ENCODE measurements at regions not wholly inside any gene's neighbourhood (a gene's known extent, or its start where the extent isn't known, plus 50 kb on each side); places are given as distances from the start of the nearest gene placed in this dataset.
"Not testable (repeated sequence)": the region's sequence is repeated elsewhere in the genome, so short reads cannot be mapped to it uniquely, and the experiment has no call there.

GRCh38 chr11:69904974-69905535 is 85.8 kb upstream of the FGF3 start:
- no peak for DNase-seq (ENCODE audit: low read depth in 2 of 2)

DNA sequence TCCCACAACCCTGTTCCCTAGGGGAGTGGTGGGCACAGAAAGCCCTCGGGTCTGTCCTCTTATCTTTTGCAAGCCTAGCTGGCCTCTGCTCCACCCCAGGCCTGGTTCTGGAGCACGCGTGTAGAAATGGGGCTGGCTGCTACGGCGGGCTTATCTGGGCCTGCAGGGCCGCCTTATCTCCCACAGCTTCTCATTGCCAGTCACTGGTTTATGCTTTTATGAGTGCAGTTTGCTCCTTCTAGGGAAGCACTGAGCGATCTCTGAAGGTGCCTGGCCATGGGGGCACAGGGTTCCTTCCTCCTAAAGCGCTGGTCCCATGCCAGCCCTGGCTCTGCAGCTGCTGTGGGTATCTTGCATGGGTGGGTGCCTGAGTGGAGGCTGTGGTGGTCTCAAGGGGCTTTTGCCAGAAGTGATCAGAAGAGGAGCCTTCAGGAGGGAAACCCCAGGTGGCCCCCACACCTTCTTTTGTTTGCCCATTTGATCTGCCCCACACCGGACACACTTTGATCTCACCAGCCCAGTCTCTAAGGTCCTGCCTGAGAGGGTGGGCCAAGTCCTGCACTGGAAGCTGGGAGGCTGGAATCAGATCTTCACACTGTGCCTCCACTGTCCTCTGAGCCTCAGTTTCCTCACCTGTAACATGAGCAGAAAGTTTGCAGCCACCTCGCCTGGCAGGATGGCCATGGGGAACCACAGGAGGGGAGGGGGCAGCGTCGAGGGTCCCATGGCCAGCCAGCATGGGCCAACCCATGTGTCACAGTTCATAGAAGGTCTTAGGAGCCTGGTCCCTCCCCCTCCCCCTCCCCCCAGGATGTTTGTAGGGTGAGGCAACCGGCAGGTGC is 86.6 kb upstream of the FGF3 start:
- no peak for DNase-seq (ENCODE audit: low read depth in 2 of 2)

GRCh38 chr11:69906453-69906907 is 87.3 kb upstream of the FGF3 start:
- no peak for DNase-seq (ENCODE audit: low read depth in 2 of 2)

DNA sequence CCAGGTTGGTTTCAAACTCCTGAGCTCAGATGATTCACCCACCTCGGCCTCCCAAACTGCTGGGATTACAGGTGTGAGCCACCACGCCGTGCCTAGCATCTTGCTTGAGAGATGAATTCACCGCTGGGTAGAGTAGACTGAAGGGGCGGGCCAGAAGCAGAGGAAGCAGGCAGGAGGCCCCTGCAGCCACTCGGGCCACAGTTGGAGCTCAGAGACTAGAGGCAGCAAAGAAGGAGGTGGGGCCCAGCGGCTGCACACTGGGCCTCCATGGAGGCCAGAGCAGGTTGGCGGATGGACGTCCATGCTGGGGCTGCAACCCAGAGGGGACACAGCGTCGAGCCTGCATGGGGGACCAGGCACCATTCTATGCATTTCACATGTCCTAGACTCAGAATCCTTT is 88.4 kb upstream of the FGF3 start:
- DNase-seq (ENCODE audit: low read depth in 2 of 2) = no peak

- DNase-seq (ENCODE audit: low read depth in 2 of 2) = no peak
Observed at GRCh38 chr11:69908511-69909220, 89.5 kb upstream of the FGF3 start.

GRCh38 chr11:69909561-69910518 is 90.6 kb upstream of the FGF3 start:
- DNase-seq (ENCODE audit: low read depth in 2 of 2) = peak in 1 of 2 donors; percentile 10

DNA sequence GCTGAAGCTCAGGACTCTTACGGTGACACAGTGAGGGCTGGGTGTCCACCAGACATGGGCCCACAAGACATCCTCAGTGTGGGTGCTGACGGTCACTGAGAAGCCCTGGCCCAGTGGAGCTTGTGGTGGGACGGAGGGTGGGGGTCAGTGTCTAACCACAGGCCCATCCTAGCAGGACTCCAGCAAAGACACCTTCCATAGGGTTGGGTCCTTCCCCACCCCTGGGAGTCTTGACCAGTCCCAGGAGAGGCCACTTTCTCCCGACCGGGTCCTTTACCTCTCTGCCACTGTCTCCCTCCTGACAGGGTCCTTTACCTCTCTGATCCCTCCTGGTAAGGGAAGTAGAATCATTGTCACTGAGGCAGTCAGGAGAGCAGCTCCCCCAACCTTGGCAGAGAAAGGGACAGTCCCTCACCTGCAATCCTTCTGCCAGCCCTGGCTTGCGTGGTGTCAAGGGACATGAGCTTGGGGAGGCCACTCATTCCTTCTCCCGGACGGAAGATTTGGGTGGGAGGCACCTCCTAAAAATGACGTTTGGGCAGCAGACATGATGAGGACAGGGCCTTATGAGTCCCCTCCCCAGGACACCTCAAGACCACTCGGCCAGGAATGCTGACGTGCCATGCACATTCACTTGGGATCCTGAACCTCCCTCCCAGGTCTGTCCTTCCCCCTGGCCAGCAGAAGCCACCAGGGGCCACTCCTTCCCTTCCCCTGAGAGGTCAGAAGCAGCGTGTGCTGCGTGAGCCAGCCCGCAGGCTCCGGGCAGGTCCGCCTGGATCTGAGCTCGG is 91.5 kb upstream of the FGF3 start:
- no peak for DNase-seq (ENCODE audit: low read depth in 2 of 2)

DNA sequence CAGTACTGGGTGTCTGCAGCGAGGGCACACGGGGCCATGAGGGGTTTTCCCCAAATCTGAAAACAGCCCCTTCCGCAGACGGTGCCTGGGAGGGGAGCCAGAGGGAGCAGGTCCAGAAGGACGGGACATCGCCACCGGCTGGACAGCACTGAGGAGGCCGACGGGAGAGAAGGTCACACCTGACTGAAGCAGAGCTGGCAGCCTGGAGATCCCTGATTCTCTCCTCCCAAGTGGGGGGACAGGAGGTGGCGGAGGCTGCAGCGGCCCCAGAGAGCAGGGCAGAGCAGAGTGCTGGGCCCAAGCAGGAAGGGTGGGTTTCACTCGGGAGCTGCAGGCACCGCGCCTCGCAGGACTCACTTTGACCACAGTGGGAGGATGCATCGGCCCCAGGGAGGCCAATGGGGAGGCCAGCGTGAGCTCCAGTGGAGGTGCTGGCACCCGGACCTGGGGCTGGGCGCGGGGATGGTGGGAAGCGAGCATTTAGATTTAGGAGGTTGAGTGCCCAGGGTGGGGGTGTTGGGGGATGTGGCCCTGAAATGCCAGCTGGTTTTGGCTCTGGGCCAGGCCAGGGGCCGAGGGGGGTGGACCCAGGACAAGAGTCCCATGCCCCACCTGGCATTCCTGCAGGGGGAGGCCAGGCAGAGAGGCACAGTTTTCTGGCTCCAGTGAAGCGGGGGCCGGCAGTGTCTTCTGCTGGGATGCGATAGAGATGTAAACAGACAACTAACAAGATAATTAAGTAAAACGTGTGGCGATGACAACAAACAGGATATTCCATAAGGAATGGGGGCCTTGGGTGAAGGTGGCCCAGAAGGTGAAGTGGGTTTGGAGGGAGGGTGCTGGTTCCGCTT is 92.3 kb upstream of the FGF3 start:
- DNase-seq (ENCODE audit: low read depth in 2 of 2) = no peak

GRCh38 chr11:69912161-69912910 is 93.1 kb upstream of the FGF3 start:
- DNase-seq (ENCODE audit: low read depth in 2 of 2) = no peak

GRCh38 chr11:69912911-69913451 is 93.8 kb upstream of the FGF3 start:
- no peak for DNase-seq (ENCODE audit: low read depth in 2 of 2)

DNA sequence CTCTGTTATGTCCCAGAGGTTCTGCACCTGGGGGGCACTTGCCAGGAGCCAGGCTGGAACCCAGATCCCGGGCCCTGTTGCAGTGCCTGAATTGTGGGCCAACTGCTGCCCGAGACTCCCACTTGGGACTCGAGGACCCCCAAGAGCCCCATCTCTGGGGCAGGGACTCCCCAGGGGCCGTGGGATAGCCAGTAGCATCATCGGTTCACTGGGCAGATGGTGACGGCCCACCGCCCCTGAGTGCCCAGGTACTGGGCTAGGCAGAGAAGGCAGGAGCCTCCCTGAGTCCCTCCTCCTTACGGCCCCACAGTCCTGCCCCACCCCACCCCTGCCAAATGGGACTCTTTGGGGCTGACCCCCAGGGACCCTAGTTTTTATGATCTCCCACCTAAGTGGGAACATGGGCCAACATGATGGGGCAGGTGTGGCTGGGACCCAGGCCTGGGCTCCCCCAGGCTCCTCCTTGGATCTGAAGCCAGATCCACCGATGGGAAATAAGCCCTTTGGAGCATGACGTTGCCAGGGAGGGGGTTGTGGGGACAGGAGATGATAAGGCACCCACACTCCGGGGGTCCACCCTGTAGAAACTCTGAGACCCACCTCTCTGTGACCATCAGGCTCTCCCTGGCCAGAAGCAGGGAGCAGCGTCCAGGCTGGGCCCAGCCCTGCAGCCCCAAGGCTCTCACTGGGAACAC is 94.5 kb upstream of the FGF3 start:
- no peak for DNase-seq (ENCODE audit: low read depth in 2 of 2)

- DNase-seq (ENCODE audit: low read depth in 2 of 2) = no peak
Observed at GRCh38 chr11:69914286-69915150, 95.3 kb upstream of the FGF3 start.

DNA sequence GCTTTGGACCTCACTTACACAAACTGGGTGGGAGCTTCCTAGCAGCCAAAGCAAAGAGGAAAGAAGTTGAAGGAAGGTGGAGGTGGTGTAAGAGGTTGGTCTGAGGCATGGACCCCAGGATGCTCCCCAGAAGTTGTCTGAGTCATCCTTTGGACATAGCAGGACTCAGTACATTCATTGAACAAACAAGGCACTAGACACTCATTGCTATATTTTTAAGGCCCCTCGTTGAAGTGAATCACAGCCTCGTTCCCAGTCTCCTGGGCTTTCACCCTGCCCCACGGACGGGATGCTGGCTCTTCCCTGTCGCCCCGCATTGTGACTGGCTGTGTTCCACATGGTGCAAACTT is 95.9 kb upstream of the FGF3 start:
- no peak for DNase-seq (ENCODE audit: low read depth in 2 of 2)

DNA sequence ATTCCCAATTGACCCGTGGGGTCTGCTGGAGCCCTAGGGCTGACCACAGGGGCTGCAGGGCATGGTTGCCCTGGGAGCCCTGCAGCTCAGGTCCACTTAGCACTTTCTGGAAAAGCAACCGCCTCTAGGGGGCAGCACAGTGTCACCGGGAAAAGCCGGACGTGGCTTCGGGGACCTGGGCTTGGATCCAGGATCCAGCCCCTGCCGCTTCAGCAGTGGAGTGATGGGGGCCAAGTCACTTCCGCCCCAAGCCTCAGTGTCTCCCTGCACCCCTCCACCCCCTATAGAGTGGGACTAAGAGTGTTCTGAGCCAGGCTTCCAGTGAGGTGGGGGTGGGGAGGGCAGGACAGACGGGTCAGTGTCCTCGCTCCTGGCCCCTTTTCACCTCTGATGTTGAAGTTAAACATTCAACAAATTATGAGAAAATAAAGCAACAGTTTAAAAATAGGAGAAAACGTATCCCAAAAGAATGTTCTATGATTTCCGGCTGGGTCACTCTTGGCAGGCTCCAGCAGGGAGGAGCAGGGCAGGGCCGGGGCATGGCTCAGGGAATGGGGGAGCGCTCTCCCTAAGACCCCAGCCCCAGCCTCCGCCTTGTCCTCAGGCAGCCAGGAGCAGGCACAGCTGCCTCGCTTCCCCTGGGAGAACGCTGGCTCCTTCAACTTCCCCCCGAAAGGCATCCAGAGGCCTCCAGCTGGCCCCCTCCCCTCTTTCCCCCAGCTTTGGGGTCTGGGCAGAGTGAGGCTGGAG is 96.5 kb upstream of the FGF3 start:
- peak in 1 of 2 donors; percentile 8 for DNase-seq (ENCODE audit: low read depth in 2 of 2)

GRCh38 chr11:69916251-69916649 is 97.0 kb upstream of the FGF3 start:
- not testable (repeated sequence) for DNase-seq (ENCODE audit: low read depth in 2 of 2)

DNA sequence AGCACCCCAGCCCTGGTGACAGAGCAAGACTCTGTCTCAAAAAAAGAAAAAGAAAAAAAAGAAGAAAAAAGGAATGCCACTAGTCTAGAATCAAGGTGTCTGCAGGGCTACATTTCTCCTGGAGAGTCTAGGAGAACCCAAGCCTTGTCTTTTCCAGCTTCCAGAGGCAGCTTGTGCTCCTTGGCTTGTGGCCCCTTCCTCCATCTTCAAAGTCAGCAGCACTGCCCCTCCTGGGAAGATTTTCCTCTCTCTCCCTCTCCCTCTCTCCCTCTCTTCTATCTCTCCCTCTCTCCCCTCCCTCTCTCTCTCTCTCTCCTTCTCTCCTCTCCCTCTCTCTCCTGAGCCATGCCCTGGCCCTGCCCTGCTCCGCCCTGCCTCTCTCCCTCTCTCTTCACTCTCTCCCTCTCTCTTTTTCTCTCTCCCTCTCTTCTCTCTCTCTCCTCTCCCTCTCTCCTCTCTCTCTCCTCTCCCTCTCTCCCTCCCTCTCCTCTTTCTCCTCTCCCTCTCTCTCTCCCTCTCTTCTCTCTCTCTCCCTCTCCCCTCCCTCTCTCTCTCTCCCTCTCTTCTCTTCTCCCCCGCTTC is 97.7 kb upstream of the FGF3 start:
- DNase-seq (ENCODE audit: low read depth in 2 of 2) = no peak

Data from stimulated activated CD4-positive, alpha-beta T cell treated with anti-CD3 and anti-CD28 coated beads, Interleukin-1b, Interleukin-23, amount 100 ng/mL, for 1 hour (primary cell).